Activated T-helper 17 cell treated with anti-CD3 and anti-CD28 coated beads, Interleukin-2, amount 50 U/mL, for 72 hours (primary cell): ENCODE measurements at regions not wholly inside any gene's neighbourhood (a gene's known extent, or its start where the extent isn't known, plus 50 kb on each side); places are given as distances from the start of the nearest gene placed in this dataset.

Experiments used
- ATAC-seq: fragments of 150-1000 bp; cut with Tn5 transposase; replicated peaks from 2 replicates; pipeline ENCODE4 v1.10.0; 2021; ENCODE audit warnings: mild to moderate bottlenecking, moderate library complexity
- H3K27ac Mint-ChIP-seq: one replicate; pipeline ENCODE4 v1.8.0; 2022; ENCODE audit warnings: mixed read lengths
- H3K27me3 Mint-ChIP-seq: one replicate; pipeline ENCODE4 v1.8.0; 2022; ENCODE audit warnings: mixed read lengths
- H3K36me3 Mint-ChIP-seq: one replicate; pipeline ENCODE4 v1.8.0; 2022; ENCODE audit warnings: low read depth, mild to moderate bottlenecking, mixed read lengths
- H3K4me1 Mint-ChIP-seq: one replicate; pipeline ENCODE4 v1.8.0; 2022; ENCODE audit warnings: mixed read lengths
- H3K4me3 Mint-ChIP-seq: one replicate; pipeline ENCODE4 v1.8.0; 2022; ENCODE audit warnings: mild to moderate bottlenecking, mixed read lengths
- H3K9me3 Mint-ChIP-seq: one replicate; pipeline ENCODE4 v1.8.0; 2022; ENCODE audit warnings: mixed read lengths

GRCh38 chr9:127553793-127554192 is 58.3 kb upstream of the STXBP1 start:
- peaks cover 32% of the 10 kb centered on the region for H3K4me1 Mint-ChIP-seq
- H3K9me3 Mint-ChIP-seq: no peaks in the 10 kb centered on the region
- H3K27ac Mint-ChIP-seq: peak overlapping the region; percentile 71
- H3K27me3 Mint-ChIP-seq: no peaks in the 10 kb centered on the region
- no peak for ATAC-seq
- H3K4me3 Mint-ChIP-seq: no peak overlapping the region
- peaks cover 4% of the 10 kb centered on the region for H3K36me3 Mint-ChIP-seq

GRCh38 chr9:127554966-127555839 is 56.9 kb upstream of the STXBP1 start:
- no peaks in the 10 kb centered on the region for H3K9me3 Mint-ChIP-seq
- peak overlapping the region; percentile 69 for H3K4me3 Mint-ChIP-seq
- no peaks in the 10 kb centered on the region for H3K27me3 Mint-ChIP-seq
- no peak for ATAC-seq
- H3K27ac Mint-ChIP-seq: peak overlapping the region; percentile 92
- peaks cover 32% of the 10 kb centered on the region for H3K4me1 Mint-ChIP-seq
- peaks cover 6% of the 10 kb centered on the region for H3K36me3 Mint-ChIP-seq

- peaks cover 6% of the 10 kb centered on the region for H3K36me3 Mint-ChIP-seq
- H3K27me3 Mint-ChIP-seq: no peaks in the 10 kb centered on the region
- H3K27ac Mint-ChIP-seq: peak overlapping the region; percentile 92
- ATAC-seq: peak; percentile 95
- H3K4me3 Mint-ChIP-seq: peak overlapping the region; percentile 69
- peaks cover 38% of the 10 kb centered on the region for H3K4me1 Mint-ChIP-seq
- no peaks in the 10 kb centered on the region for H3K9me3 Mint-ChIP-seq
Observed at GRCh38 chr9:127555840-127556820, 55.9 kb upstream of the STXBP1 start.

GRCh38 chr9:127556871-127557270 is 55.2 kb upstream of the STXBP1 start:
- Mint-ChIP-seq H3K4me1 (peaks cover 45% of the 10 kb centered on the region), H3K27ac (peak overlapping the region; percentile 92), H3K4me3 (peak overlapping the region; percentile 69), H3K9me3 (no peaks in the 10 kb centered on the region), H3K36me3 (peaks cover 6% of the 10 kb centered on the region), H3K27me3 (no peaks in the 10 kb centered on the region)
- ATAC-seq: no peak

GRCh38 chr9:127557466-127557869 is 54.6 kb upstream of the STXBP1 start:
- Mint-ChIP-seq H3K36me3 (peaks cover 6% of the 10 kb centered on the region), H3K27me3 (no peaks in the 10 kb centered on the region), H3K27ac (peak overlapping the region; percentile 92), H3K4me3 (peak overlapping the region; percentile 69), H3K9me3 (no peaks in the 10 kb centered on the region), H3K4me1 (peaks cover 50% of the 10 kb centered on the region)
- ATAC-seq: no peak

GRCh38 chr9:127557998-127558546 is 54.0 kb upstream of the STXBP1 start:
- peak overlapping the region; percentile 37 for H3K4me3 Mint-ChIP-seq
- ATAC-seq: no peak
- H3K9me3 Mint-ChIP-seq: no peaks in the 10 kb centered on the region
- H3K27ac Mint-ChIP-seq: peak overlapping the region; percentile 92
- peaks cover 10% of the 10 kb centered on the region for H3K36me3 Mint-ChIP-seq
- H3K4me1 Mint-ChIP-seq: peaks cover 54% of the 10 kb centered on the region
- H3K27me3 Mint-ChIP-seq: no peaks in the 10 kb centered on the region

- H3K4me3 Mint-ChIP-seq: peak overlapping the region; percentile 37
Observed at GRCh38 chr9:127558581-127559246, 53.4 kb upstream of the STXBP1 start.

GRCh38 chr9:127559247-127559680 is 52.8 kb upstream of the STXBP1 start:
- Mint-ChIP-seq H3K9me3 (no peaks in the 10 kb centered on the region), H3K4me3 (no peak overlapping the region), H3K27ac (peak overlapping the region; percentile 92), H3K27me3 (no peaks in the 10 kb centered on the region), H3K36me3 (peaks cover 14% of the 10 kb centered on the region), H3K4me1 (peaks cover 52% of the 10 kb centered on the region)
- ATAC-seq: no peak

More at GRCh38 chr9:127558581-127559246, 53.4 kb upstream of the STXBP1 start:
- H3K4me1 Mint-ChIP-seq: peaks cover 55% of the 10 kb centered on the region
- H3K27me3 Mint-ChIP-seq: no peaks in the 10 kb centered on the region
- no peaks in the 10 kb centered on the region for H3K9me3 Mint-ChIP-seq
- peaks cover 14% of the 10 kb centered on the region for H3K36me3 Mint-ChIP-seq
- ATAC-seq: no peak
- H3K27ac Mint-ChIP-seq: peak overlapping the region; percentile 92

GRCh38 chr9:127561491-127562278 is 50.4 kb upstream of the STXBP1 start:
- Mint-ChIP-seq H3K4me1 (peaks cover 37% of the 10 kb centered on the region), H3K27ac (peak overlapping the region; percentile 88), H3K4me3 (peak overlapping the region; percentile 60), H3K9me3 (no peaks in the 10 kb centered on the region), H3K27me3 (no peaks in the 10 kb centered on the region), H3K36me3 (peaks cover 14% of the 10 kb centered on the region)
- peak; percentile 86 for ATAC-seq
